Liver (tissue), 7 donors: ENCODE measurements at regions not wholly inside any gene's neighbourhood (a gene's known extent, or its start where the extent isn't known, plus 50 kb on each side); places are given as distances from the start of the nearest gene placed in this dataset.

Source experiments
- DNase-seq: peaks from one replicate; pipeline ENCODE4 v3.0.0-alpha.2; 2017; ENCODE audit warnings: low spot score
- H3K27ac ChIP-seq, 2 donors: one replicate each; pipeline ENCODE4 v1.7.0; 2013; ENCODE audit warnings: inconsistent platforms in 2 of 2, low read length in 2 of 2, control low read depth in 1 of 2, low read depth in 1 of 2, mild to moderate bottlenecking in 1 of 2
- H3K27me3 ChIP-seq, 4 donors: one replicate each; pipeline versions ENCODE4 v1.6.1 to v1.7.0; 2013; ENCODE audit warnings: low read length in 3 of 4, inconsistent platforms in 1 of 4, mild to moderate bottlenecking in 1 of 4, moderate library complexity in 1 of 4; ENCODE audit not compliant: control insufficient read depth in 4 of 4, insufficient read depth in 4 of 4
- H3K36me3 ChIP-seq, 4 donors: one replicate each; pipeline versions ENCODE4 v1.6.1 to v1.7.0; 2013; ENCODE audit warnings: low read length in 3 of 4, mild to moderate bottlenecking in 3 of 4, low read depth in 1 of 4, moderate library complexity in 1 of 4; ENCODE audit not compliant: control insufficient read depth in 4 of 4, insufficient read depth in 3 of 4
- H3K4me1 ChIP-seq, 4 donors: one replicate each; pipeline versions ENCODE4 v1.6.1 to v1.7.0; 2013; ENCODE audit warnings: low read length in 3 of 4, mild to moderate bottlenecking in 3 of 4, moderate library complexity in 1 of 4; ENCODE audit not compliant: control insufficient read depth in 4 of 4, insufficient read depth in 4 of 4
- H3K4me3 ChIP-seq, 3 donors: one replicate each; pipeline versions ENCODE4 v1.6.1 to v1.7.0; 2013; ENCODE audit warnings: low read length in 3 of 3, control low read depth in 1 of 3, low read depth in 1 of 3, mild to moderate bottlenecking in 1 of 3
- H3K9ac ChIP-seq, 2 donors: one replicate each; pipeline ENCODE4 v1.7.0; 2013; ENCODE audit warnings: low read length in 2 of 2, mild to moderate bottlenecking in 2 of 2, moderate library complexity in 2 of 2, control low read depth in 1 of 2, low read depth in 1 of 2
- H3K9me3 ChIP-seq, 4 donors: one replicate each; pipeline versions ENCODE4 v1.6.1 to v1.7.0; 2013; ENCODE audit warnings: low read length in 3 of 4; ENCODE audit not compliant: control insufficient read depth in 4 of 4
- ATF3 ChIP-seq: IDR thresholded peaks from 2 replicates; pipeline ENCODE4 v1.6.1; 2016; ENCODE audit warnings: antibody characterized with exemption
- FOXA1 ChIP-seq: IDR thresholded peaks from 2 replicates; pipeline ENCODE4 v1.6.1; 2016; ENCODE audit warnings: antibody characterized with exemption
- FOXA2 ChIP-seq: IDR thresholded peaks from 2 replicates; pipeline ENCODE4 v1.6.1; 2016; ENCODE audit warnings: antibody characterized with exemption
- GABPA ChIP-seq, 2 donors: IDR thresholded peaks in 1 of 2; conservative IDR thresholded peaks in 1 of 2; 2 replicates each; pipeline ENCODE4 v1.6.1; 2016; ENCODE audit warnings: antibody characterized with exemption in 2 of 2, mild to moderate bottlenecking in 1 of 2, moderate library complexity in 1 of 2
- HNF4G ChIP-seq: IDR thresholded peaks from 2 replicates; pipeline ENCODE4 v1.6.1; 2016; ENCODE audit warnings: antibody characterized with exemption
- JUND ChIP-seq, 2 donors: IDR thresholded peaks; 2 replicates each; pipeline ENCODE4 v1.6.1; 2016; ENCODE audit warnings: antibody characterized with exemption in 2 of 2
- MAX ChIP-seq: IDR thresholded peaks from 2 replicates; pipeline ENCODE4 v1.6.1; 2016; ENCODE audit warnings: antibody characterized with exemption
- NR2F2 ChIP-seq: IDR thresholded peaks from 2 replicates; pipeline ENCODE4 v1.6.1; 2016; ENCODE audit warnings: antibody characterized with exemption
- RAD21 ChIP-seq, 2 donors: IDR thresholded peaks; 2 replicates each; pipeline ENCODE4 v1.6.1; 2016; ENCODE audit warnings: antibody characterized with exemption in 2 of 2, mild to moderate bottlenecking in 2 of 2
- RXRA ChIP-seq, 2 donors: IDR thresholded peaks; 2 replicates each; pipeline ENCODE4 v1.6.1; 2017 to 2018; ENCODE audit warnings: antibody characterized with exemption in 2 of 2, mild to moderate bottlenecking in 1 of 2
- SP1 ChIP-seq: IDR thresholded peaks from 2 replicates; pipeline ENCODE4 v1.6.1; 2018; ENCODE audit warnings: antibody characterized with exemption, mild to moderate bottlenecking
- TAF1 ChIP-seq: conservative IDR thresholded peaks from 2 replicates; pipeline ENCODE4 v1.6.1; 2016; ENCODE audit warnings: antibody characterized with exemption, mild to moderate bottlenecking
- YY1 ChIP-seq: IDR thresholded peaks from 2 replicates; pipeline ENCODE4 v1.6.1; 2016; ENCODE audit warnings: antibody characterized with exemption, mild to moderate bottlenecking
- ZBTB33 ChIP-seq: IDR thresholded peaks from 2 replicates; pipeline ENCODE4 v1.6.1; 2016; ENCODE audit warnings: antibody characterized with exemption
- WGBS: extraction: QIAGEN DNeasy Blood & Tissue Kit; methylation state at CpG from one replicate; pipeline ENCODE4 v1.1.7; 2013; 5-methylcytosine and 5-hydroxymethylcytosine counted together
- donor health status: healthy.
- donor health status: healthy.
- donor health status: healthy.
- donor health status: healthy.

DNA sequence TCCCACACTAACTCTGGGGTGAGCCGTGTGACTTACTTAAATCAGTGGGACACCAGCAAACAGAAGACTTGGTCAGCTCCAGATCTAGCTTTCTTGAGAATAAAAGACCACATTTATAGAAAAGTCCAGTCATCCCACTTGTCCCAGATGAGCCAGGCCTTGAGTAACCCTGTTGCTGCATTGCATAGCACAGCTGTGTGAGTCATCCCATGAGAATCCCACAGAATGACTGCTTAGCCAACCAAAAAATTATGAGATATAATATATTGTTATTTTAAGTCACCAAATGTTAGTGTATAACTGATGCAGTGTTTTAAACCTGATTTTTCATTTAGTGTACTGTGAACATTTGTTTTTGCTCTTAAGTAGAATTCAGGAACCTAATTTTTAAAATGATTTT is 94.2 kb upstream of the FSHR start:
- Histone ChIP-seq H3K4me1 (no peaks in the 10 kb centered on the region), H3K9ac (no peak overlapping the region), H3K9me3 (no peaks in the 10 kb centered on the region), H3K4me3 (no peak overlapping the region), H3K27me3 (no peaks in the 10 kb centered on the region), H3K36me3 (no peaks in the 10 kb centered on the region), H3K27ac (no peak overlapping the region)
- no peak for DNase-seq
- TF ChIP-seq FOXA1 (no peak), JUND (IDR thresholded peaks at IDR 0.05) (peak in 1 of 2 donors; percentile 43), SP1 (no peak), ZBTB33 (no peak)
- 45% methylated on average over 1 of the region's 1 CpG for WGBS

GRCh38 chr2:49241991-49242390 is 87.7 kb upstream of the FSHR start:
- H3K9me3 ChIP-seq: no peaks in the 10 kb centered on the region
- no peak overlapping the region for H3K9ac ChIP-seq
- H3K4me1 ChIP-seq: no peaks in the 10 kb centered on the region
- H3K27me3 ChIP-seq: no peaks in the 10 kb centered on the region
- H3K4me3 ChIP-seq: no peak overlapping the region
- H3K27ac ChIP-seq: no peak overlapping the region
- no peaks in the 10 kb centered on the region for H3K36me3 ChIP-seq
- no peak for TF ChIP-seq JUND (IDR thresholded peaks at IDR 0.05)
- TF ChIP-seq HNF4G: no peak
- no peak for TF ChIP-seq FOXA2
- TF ChIP-seq SP1: no peak
- TF ChIP-seq NR2F2: no peak
- TF ChIP-seq FOXA1: no peak
- no peak for TF ChIP-seq MAX
- TF ChIP-seq ATF3: no peak
- TF ChIP-seq RXRA (IDR thresholded peaks at IDR 0.05): no peak
- no peak for TF ChIP-seq GABPA (IDR thresholded peaks at IDR 0.05 in 1 of 2, conservative IDR thresholded peaks at IDR 0.05 in 1 of 2)
- no peak for TF ChIP-seq RAD21 (IDR thresholded peaks at IDR 0.05)
- TF ChIP-seq YY1: no peak
- TF ChIP-seq TAF1: no peak
- DNase-seq: no peak

- H3K4me1 ChIP-seq: no peaks in the 10 kb centered on the region
- no peak for DNase-seq
- H3K4me3 ChIP-seq: no peak overlapping the region
- TF ChIP-seq FOXA2 (no peak), SP1 (no peak), ATF3 (no peak), TAF1 (no peak), JUND (IDR thresholded peaks at IDR 0.05) (no peak)
- H3K36me3 ChIP-seq: no peaks in the 10 kb centered on the region
- H3K9ac ChIP-seq: no peak overlapping the region
- no peaks in the 10 kb centered on the region for H3K9me3 ChIP-seq
- H3K27me3 ChIP-seq: no peaks in the 10 kb centered on the region
- no peak overlapping the region for H3K27ac ChIP-seq
These were observed 87.2 kb upstream of the FSHR start for GRCh38 chr2:49241501-49241900.
